Nephron (organoid): ENCODE measurements at regions not wholly inside any gene's neighbourhood (a gene's known extent, or its start where the extent isn't known, plus 50 kb on each side); places are given as distances from the start of the nearest gene placed in this dataset.

ENCODE experiments used
- H3K27ac Mint-ChIP-seq, 3 experiments: 2 replicates each; pipeline ENCODE4 v1.8.0; 2020; ENCODE audit warnings: mixed read lengths in 3 of 3, mild to moderate bottlenecking in 2 of 3, moderate library complexity in 1 of 3
- H3K27me3 Mint-ChIP-seq: 2 replicates; pipeline ENCODE4 v1.8.0; 2021; ENCODE audit warnings: low read depth, mild to moderate bottlenecking, moderate library complexity, mixed read lengths
- H3K36me3 Mint-ChIP-seq: 2 replicates; pipeline ENCODE4 v1.8.0; 2020; ENCODE audit warnings: low read depth, mixed read lengths
- H3K4me1 Mint-ChIP-seq: 2 replicates; pipeline ENCODE4 v1.8.0; 2020; ENCODE audit warnings: mixed read lengths
- H3K4me3 Mint-ChIP-seq, 3 experiments: 2 replicates each; pipeline ENCODE4 v1.8.0; 2020; ENCODE audit warnings: mild to moderate bottlenecking in 3 of 3, mixed read lengths in 3 of 3, moderate library complexity in 2 of 3
- H3K9me3 Mint-ChIP-seq: 2 replicates; pipeline ENCODE4 v1.8.0; 2020; ENCODE audit warnings: mixed read lengths
- TF ChIP-seq, protein P1 (sequence below), 3 experiments: fragments of 200-600 bp; sonication (generic); IDR thresholded peaks; one replicate each; pipeline ENCODE4 v1.5.0; 2021; ENCODE audit warnings: antibody characterized with exemption in 3 of 3; ENCODE audit not compliant: unreplicated experiment in 3 of 3

DNA sequence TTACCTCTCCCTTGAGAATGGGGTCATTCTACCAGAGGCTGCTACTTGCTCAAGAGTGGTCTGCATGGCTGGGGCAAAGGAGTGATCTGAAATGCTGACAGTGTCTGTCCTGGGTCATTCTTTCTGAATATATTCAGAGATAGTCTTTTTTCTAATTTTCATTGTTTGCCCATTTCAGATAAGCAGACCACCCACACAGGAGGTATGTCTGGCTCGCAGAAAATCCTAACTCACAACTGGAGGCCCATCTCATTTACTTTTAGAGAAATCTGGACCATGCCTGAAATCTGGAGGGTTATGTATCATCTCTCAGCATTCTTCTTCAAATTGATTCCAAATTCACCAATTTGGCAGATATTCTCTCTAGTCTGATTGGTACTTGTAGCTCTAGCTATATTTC is 227.6 kb downstream of the SEC61B start:
- no peaks in the 10 kb centered on the region for H3K27me3 Mint-ChIP-seq
- peaks cover 2% of the 10 kb centered on the region for H3K9me3 Mint-ChIP-seq
- H3K27ac Mint-ChIP-seq, result no peak overlapping the region
- no peak overlapping the region for H3K4me3 Mint-ChIP-seq
- H3K36me3 Mint-ChIP-seq, result no peaks in the 10 kb centered on the region
- no peaks in the 10 kb centered on the region for H3K4me1 Mint-ChIP-seq
- TF ChIP-seq, protein P1, sequence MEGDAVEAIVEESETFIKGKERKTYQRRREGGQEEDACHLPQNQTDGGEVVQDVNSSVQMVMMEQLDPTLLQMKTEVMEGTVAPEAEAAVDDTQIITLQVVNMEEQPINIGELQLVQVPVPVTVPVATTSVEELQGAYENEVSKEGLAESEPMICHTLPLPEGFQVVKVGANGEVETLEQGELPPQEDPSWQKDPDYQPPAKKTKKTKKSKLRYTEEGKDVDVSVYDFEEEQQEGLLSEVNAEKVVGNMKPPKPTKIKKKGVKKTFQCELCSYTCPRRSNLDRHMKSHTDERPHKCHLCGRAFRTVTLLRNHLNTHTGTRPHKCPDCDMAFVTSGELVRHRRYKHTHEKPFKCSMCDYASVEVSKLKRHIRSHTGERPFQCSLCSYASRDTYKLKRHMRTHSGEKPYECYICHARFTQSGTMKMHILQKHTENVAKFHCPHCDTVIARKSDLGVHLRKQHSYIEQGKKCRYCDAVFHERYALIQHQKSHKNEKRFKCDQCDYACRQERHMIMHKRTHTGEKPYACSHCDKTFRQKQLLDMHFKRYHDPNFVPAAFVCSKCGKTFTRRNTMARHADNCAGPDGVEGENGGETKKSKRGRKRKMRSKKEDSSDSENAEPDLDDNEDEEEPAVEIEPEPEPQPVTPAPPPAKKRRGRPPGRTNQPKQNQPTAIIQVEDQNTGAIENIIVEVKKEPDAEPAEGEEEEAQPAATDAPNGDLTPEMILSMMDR (IDR thresholded peaks at IDR 0.05; ENCODE audit: unreplicated experiment in 3 of 3), result no peak

- Mint-ChIP-seq H3K9me3 (peaks cover 2% of the 10 kb centered on the region), H3K27me3 (no peaks in the 10 kb centered on the region), H3K4me3 (no peak overlapping the region), H3K4me1 (no peaks in the 10 kb centered on the region), H3K36me3 (no peaks in the 10 kb centered on the region), H3K27ac (no peak overlapping the region)
- TF ChIP-seq, protein P1 (IDR thresholded peaks at IDR 0.05; ENCODE audit: unreplicated experiment in 3 of 3), result no peak
These were observed 229.1 kb downstream of the SEC61B start for GRCh38 chr9:99451112-99451606.

- H3K4me3 Mint-ChIP-seq, result no peak overlapping the region
- H3K36me3 Mint-ChIP-seq, result no peaks in the 10 kb centered on the region
- TF ChIP-seq, protein P1 (IDR thresholded peaks at IDR 0.05; ENCODE audit: unreplicated experiment in 3 of 3), result no peak
- no peaks in the 10 kb centered on the region for H3K4me1 Mint-ChIP-seq
- no peaks in the 10 kb centered on the region for H3K9me3 Mint-ChIP-seq
- no peak overlapping the region for H3K27ac Mint-ChIP-seq
- no peaks in the 10 kb centered on the region for H3K27me3 Mint-ChIP-seq
These were observed 235.3 kb downstream of the SEC61B start for GRCh38 chr9:99457406-99457805.

- Mint-ChIP-seq H3K4me1 (peaks cover 2% of the 10 kb centered on the region), H3K36me3 (no peaks in the 10 kb centered on the region), H3K4me3 (no peak overlapping the region), H3K9me3 (no peaks in the 10 kb centered on the region), H3K27me3 (no peaks in the 10 kb centered on the region), H3K27ac (no peak overlapping the region)
- TF ChIP-seq, protein P1 (IDR thresholded peaks at IDR 0.05; ENCODE audit: unreplicated experiment in 3 of 3), result no peak
These were observed 235.9 kb downstream of the SEC61B start for GRCh38 chr9:99457981-99458380.

GRCh38 chr9:99459919-99460318 is 237.8 kb downstream of the SEC61B start:
- Mint-ChIP-seq H3K27me3 (no peaks in the 10 kb centered on the region), H3K4me1 (peaks cover 8% of the 10 kb centered on the region), H3K36me3 (no peaks in the 10 kb centered on the region), H3K27ac (no peak overlapping the region), H3K9me3 (no peaks in the 10 kb centered on the region), H3K4me3 (no peak overlapping the region)
- TF ChIP-seq, protein P1 (IDR thresholded peaks at IDR 0.05; ENCODE audit: unreplicated experiment in 3 of 3), result no peak

DNA sequence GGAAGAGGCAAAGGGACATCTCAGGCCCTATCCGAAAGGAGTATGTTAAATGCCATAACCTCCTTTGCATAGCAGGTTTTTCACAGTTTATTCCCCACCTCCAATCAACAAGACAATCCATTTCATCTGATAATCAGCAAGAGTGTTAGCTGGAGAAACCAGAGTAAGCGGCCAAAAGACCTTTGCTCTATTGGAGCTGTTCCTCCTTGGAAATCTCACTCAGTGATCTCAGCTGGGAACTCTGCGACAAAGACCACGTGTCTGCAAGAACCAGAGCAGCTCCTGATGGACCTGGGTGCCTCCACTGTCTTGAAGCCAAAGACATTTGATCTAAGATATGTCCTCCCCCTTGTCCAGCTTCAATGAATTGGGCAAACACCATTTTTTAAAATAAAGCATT is 241.0 kb downstream of the SEC61B start:
- H3K27me3 Mint-ChIP-seq, result no peaks in the 10 kb centered on the region
- H3K4me1 Mint-ChIP-seq, result peaks cover 21% of the 10 kb centered on the region
- H3K9me3 Mint-ChIP-seq, result no peaks in the 10 kb centered on the region
- TF ChIP-seq, protein P1 (IDR thresholded peaks at IDR 0.05; ENCODE audit: unreplicated experiment in 3 of 3), result no peak
- no peak overlapping the region for H3K4me3 Mint-ChIP-seq
- no peaks in the 10 kb centered on the region for H3K36me3 Mint-ChIP-seq
- H3K27ac Mint-ChIP-seq, result no peak overlapping the region
